ENCODE measurements at regions not wholly inside any gene's neighbourhood (a gene's known extent, or its start where the extent isn't known, plus 50 kb on each side); places are given as distances from the start of the nearest gene placed in this dataset.
A peak's percentile ranks its signal among the peaks of the same experiment; 100 is the strongest.
"Not testable (repeated sequence)": the region's sequence is repeated elsewhere in the genome, so short reads cannot be mapped to it uniquely, and the experiment has no call there.

DNA sequence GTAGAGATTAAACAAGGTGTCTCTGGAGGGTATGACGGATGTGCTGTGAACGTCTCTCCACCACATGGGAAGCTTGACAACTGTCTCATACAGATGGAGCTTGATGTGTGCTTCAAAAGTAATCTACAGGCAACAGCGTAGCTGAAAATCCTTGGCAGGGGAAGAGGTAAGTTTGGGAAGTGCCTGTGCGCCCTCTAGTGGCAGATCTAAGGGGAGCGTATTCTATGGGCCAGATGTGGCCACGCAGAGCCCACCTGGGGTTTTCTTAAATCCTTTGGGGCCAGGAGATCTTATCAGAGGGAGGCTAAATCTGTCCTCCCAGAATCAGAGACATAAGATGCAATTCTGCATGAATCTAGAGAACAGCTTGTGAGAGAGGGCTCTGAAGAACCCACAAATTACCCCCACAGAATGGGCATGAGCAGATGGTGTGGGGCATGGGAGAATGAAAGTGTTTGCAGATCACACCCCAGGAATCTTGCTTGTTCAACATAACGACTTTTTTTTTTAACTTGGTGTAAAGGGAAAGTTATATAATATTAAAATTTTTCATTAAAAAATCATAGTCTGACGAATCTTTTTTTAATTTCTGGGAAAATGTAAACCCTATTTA lies 91.2 kb upstream of the MPP7 start:
- peak; percentile 51 to 88 for DNase-seq

DNA sequence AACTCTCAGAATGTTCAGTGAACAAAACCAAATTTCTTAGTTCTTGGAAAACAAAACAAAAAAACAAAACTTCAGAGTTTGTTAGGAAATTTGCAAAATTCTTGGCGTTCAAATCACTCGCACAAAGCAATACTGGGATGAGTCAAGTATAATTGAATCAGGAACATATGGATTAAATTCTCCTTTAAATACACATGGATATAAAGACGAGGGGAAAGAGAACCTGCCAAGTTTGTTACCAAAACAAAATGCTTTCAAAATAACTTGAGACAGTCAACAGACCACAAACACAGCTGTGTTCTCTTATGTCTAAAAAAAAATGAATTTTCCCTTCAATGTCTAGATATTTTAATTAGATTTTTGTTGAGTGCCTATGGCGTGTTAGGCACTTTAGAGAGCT lies 93.5 kb upstream of the MPP7 start:
- DNase-seq: no peak

DNA sequence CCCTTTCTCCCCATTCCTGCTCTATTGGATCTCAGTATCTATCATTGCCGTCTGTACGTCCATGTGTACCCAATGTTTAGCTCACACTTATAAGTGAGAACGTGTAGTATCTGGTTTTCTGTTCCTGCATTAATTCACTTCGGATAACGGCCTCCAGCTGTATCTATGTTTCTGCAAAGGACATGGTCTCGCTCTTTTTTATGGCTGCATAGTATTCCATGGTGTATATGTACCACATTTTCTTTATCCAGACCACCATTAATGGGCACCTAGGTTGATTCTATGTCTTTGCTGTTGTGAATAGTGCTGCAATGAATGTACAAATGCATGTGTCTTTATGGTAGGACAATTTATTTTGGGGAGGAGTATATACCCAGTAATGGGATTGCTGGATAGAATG lies 94.4 kb upstream of the MPP7 start:
- no peak for DNase-seq

DNA sequence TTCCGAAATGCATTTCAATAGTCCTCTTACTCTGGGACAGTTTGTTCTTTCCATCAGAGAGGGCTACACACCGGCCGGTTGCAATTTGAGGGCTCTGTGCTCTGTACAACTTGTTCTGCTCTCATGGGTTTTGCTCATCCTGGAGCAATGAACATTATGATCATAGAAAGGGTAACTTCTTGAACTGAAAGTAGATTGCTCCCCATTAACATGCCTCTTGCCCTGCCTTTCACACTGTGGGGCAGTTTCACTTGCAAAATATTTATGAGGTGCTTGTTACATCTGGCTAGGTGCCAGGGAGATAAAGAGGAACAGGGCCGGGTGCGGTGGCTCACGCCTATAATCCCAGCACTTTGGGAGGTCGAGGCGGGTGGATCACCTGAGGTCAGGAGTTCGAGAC lies 97.3 kb upstream of the MPP7 start:
- no peak for DNase-seq

DNA sequence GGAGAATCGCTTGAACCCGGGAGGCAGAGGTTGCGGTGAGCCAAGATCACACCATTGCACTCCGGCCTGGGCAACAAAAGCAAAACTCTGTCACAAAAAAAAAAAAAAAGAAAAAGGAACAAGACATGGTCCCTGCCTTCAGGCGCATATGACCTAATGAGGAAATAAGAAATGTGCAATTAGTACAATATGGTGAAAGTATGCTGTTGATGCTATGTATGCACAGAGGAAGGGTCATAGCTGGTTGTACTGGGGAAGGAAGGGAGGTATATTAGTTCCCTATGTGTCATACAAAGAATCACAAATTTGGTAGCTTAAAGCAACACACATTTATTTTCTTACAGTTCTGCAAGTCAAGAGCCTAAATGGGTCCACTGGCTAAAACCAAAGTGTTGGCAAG lies 97.8 kb upstream of the MPP7 start:
- no peak for DNase-seq

DNA sequence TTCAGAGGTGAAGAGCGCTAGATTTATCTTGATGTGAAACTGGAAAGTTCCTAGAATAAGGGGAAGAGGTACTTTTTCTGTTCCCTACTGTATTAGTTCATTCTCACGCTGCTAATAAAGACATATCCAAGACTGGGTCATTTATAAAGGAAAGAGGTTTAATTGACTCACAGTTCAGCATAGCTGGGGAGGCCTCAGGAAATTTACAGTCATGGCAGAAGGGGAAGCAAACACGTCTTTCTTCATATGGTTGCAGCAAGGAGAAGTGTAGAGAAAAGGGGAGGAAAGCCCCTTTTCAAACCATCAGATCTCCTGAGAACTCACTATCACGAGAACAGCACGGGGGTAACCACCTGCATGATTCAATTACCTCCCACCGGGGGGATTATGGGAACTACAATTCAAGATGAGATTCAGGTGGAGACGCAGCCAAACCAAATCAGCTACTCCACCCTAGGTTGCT lies 99.8 kb upstream of the MPP7 start:
- DNase-seq: not testable (repeated sequence)

DNA sequence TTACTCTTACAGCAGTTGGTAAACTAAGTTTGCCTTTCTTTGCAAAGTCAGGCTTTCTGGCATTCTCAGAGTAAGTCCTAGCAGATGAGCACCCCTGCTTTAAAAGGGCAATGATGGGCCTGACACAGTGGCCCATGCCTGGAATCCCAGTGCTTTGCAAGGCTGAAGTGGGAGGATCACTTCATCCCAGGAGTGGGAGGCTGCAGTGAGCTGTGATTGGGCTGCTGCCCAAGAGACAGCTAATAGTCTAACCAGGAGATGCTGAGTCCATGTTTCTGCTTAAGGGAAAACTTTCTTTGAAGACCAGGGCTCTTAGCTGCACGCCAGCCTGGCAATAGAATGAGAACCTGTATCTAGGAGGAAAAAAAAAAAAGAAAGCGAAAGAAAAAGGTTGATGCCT lies 100.2 kb upstream of the MPP7 start:
- no peak for DNase-seq

DNA sequence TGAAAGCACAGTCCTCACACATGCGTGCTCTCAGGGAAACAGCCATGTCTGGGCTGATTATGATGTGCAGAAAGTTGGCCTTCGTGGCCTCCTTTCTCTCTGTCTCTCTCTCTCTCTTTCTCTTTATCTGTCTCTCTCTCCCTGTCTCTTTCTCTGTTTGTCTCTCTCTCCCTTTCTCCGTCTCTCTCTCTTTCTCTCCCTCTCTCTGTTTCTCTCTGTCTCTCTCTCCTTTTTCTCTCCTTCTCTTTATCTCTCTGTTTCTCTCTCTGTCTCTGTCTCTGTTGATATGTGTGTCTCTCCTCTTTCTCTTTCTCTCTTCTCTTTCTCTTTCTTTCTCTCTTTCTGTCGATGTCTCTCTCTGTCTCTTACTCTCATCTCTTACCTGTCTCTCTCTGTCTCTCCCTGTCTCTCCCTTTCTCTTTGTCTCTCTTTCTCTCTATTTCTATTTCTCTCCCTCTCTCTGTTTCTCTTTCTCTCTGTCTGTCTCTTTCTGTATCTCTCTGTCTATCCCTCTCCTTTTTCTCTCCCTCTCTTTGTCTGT lies 105.4 kb upstream of the MPP7 start:
- DNase-seq: no peak

DNA sequence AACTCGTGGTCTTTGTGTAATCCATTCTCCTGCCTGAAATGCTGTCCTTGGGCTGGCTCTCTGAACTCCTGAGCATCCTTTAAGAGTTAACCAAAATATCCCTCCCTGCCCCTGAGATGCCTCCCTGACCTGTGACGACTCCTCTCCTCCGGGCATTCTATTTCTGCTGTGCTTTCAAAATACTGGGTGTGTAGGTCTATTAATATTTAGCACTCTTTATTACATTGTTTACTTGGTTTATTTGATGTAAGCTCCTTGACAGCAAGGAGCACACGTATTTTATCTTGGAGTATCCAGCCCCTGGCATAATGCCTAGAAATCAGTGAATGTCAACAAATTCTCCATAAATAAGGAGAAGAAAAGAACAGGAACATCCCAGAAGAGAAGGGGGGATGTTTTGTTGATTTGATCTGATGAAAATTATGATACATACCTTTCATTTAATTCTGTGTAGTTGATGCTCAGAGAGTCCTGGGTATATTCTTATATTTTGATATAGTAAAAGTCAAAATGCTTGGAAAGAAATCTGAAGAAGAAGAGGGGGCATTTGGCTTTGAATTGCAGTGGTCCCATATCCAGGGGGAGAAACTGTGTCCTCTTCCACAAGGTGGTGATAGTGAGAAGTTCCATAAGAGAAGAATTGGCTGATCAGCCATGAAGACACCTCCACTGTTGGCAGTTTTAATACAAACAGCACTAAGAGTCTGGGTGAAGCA lies 107.7 kb upstream of the MPP7 start:
- DNase-seq: peak in 1 of 2 experiments; percentile 33

DNA sequence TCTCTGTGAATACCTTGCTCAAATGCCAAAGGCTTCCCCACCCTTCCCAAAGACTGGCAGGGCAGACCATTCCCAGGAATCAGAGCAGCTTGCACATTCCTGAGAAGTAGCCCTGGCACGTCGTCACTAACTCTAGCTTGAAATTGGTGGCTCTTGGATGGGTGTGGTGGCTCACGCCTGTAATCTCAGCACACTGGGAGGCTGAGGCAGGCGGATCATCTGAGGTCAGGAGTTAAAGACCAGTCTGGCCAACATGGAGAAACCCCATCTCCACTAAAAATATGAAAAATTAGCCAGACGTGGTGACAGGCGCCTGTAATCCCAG lies 108.2 kb upstream of the MPP7 start:
- no peak for DNase-seq

DNA sequence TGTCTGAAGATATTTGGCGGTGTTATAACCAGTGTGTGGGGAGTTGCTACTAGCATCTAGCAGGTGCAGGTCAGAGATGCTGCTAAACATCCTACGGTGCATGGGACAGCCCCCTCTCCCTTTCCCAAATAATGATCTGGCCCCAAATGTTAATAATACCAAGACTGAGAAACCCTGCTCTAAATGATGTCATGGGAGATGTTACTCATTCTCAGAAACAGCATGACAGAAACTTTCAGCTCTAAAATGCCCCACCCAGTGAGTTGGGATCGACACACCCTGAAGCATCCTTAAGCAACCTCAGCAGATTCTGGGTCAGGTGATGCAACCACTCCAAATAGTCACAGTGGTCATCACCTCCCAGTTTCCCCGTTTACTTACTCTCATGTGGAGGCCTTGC lies 108.8 kb upstream of the MPP7 start:
- DNase-seq: no peak

DNA sequence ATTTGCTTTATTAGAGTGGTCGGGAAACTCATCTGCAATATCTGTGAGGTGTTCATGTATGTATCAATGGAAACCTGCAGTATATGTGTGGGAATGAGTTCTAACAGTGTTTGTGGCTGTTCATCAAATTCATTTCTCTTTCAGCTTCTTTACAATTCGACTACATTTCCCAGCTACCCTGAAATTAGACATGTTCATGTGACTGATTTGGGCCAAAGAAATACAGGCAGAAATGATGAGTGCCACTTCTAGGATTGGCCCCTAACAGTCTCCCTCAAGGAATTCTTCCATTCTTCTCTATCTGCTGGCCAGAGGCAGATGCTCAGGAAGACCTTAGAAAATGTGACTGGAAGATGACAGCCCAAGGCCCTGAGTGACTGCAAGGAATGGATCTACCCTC lies 114.8 kb upstream of the WAC start:
- DNase-seq: no peak

DNA sequence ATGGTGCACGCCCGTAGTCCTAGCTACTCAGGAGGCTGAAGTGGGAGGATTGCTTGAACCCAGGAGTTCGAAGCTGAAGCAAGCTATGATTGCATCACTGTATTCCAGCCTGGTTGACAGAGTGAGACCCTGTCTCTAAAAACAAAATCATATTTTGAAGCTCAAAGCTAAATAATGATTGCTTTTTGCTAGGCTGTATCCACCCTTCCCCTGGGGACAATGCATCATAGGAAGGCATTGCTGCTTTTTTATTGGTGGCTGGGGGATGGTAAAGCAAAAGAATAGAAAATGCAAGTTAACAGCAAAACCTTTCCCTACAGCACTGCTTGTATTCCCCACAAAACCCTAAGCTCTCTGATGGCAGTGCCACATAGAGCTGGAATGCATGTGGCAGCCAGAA lies 107.5 kb upstream of the WAC start:
- no peak for DNase-seq

DNA sequence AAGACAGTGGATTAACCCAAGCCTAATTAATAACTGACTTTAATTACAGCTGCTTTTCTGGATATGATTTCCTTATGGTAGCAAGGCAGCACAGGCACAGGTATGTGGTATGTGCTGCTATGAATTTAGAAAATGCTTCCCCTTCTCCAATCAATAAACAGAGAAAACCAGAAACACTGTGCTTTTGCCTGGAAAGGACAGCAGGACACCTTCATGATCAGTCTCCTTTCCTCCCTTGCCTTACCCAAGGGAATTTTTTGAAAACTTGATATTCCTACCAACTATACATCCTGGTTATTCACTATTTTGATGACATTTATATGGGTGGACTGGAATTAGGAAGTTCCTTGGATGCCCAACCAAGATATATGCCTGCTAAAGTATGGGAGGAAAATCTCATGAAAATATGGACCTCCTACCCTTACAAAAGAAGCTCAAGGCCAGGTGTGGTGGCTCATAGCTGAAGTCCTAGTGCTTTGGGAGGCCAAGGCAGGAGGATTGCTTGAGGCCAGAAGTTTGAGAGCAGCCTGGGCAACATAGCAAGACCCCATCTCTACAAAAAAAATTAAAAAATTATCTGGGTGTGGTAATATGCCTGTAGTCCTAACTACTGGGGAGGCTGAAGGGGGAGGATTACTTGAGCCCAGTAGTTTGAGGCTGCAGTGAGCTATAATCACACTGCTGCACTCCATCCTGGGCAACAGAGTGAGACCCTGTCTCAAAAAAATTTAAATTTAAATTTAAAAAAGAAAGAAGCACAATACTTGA lies 106.3 kb upstream of the WAC start:
- DNase-seq: no peak

DNA sequence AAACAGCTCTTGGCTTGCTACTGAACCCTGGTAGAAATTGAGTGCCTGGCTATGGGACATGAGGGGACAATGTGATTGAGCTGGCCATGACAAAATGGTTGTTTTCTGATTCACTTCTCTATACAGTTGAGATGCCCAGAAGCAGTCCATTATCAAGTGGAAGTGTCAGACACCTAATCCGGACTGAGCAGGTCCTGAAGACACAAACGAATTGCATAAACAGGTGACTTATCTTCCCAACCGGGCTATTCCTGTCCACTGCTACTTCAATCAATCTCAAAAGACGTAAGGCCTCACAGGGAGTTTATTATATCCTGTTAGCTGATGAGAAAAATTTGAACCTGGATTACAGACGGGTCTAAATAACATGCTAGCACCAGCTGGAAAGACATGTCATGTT lies 105.5 kb upstream of the WAC start:
- DNase-seq: no peak

DNA sequence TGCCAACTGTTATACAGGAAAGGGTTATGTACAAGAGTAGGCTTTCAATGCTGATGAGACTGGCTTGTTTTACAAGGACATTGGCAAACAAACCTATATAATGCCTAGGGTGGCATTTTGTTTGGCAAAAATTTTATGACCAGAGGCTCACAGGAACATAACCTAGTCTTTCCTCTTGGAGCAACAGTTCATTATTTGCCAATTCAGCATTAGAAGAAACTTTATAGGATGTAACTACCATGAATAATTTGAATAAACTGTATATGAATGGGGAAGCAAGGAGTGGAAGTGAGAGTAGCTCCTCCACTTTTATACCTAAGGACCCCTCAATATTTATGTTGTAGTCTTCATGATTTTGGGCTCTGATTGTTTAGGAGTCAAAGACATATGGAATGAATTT lies 103.9 kb upstream of the WAC start:
- no peak for DNase-seq

DNA sequence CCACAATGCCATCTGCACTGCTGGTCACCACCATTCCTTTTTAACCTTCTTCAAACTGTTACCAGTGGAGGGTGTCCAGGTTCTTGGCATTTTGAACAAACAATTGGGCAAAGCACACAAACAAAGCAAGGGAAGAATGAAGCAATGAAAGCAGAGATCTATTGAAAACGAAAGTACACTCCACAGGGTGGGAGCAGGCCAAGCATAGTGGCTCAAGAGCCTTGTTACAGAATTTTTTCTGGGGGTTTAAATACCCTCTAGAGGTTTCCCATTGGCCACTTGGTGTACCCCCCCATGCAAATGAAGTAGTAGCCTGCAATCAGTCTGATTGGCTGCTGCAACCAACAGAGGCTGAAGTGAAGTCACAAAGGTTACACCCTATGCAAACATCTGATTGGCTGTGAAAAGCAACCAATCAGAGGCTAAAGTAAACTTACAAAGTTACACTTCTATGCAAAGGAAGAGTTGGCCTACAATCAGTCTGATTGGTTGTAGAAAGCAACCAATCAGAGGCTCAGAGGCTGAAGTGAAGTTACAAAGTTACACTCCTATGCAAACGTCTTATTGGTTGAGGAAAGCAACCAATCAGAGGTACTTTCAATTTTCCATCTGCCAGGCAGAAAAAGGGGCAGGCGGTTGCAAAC lies 103.2 kb upstream of the WAC start:
- no peak for DNase-seq

DNA sequence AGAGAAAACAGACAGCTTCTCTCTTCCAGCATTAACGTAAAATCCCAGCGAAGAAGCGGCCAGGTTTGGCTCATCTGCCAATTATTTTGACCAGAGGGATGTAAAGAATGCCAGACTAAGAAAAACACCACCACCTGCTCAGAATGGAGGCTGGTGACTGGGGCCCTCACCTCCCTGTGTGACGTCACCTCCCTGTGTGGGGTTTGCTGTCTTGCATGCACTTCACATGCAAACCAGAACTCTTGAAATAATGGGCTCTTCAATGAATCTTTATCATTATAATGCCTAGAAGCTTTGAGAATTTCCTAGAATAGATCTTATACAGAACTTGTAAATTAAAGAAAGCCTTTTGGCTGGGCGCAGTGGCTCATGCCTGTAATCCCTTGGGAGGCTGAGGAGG lies 101.8 kb upstream of the WAC start:
- no peak for DNase-seq

DNA sequence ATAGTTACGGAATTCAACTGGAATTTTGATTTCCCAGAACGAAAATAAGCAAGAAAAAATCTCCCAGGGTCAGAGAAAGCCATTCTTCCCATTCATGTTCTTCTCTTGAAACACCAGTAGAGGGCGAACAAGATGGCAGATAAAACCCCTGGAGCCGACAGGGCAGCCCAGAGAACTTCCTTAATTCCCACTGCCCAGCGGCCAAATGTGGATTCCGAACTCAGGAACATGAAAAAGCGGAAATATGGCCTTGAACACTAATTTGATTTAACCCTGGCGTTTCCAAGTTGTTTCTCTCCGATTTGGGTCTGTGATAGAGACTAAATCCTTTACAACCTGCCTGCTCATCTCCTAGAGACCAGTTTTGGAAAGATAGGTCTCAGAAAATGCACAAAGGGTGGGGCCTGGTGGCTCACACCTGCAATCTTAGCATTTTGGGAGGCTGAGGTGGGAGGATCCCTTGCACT lies 100.7 kb upstream of the WAC start:
- peak; percentile 68 to 94 for DNase-seq

DNA sequence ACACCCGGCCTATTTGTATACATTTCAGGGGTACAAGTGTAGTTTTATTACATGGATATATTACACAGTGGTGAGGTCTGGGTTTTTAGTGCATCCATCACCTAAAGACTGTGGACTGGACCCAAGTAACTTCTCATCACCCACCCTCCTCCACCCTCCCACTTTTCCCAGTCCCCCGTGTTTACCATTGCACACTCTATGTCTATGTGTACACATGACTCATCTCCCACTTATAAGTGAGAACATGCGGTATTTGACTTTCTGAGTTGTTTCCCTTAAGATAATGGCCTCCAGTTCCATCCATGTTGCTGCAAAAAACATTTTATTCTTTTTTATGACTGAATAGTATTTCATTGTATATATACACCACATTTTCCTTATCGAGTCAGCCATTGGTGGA lies 98.9 kb upstream of the WAC start:
- DNase-seq: no peak

DNA sequence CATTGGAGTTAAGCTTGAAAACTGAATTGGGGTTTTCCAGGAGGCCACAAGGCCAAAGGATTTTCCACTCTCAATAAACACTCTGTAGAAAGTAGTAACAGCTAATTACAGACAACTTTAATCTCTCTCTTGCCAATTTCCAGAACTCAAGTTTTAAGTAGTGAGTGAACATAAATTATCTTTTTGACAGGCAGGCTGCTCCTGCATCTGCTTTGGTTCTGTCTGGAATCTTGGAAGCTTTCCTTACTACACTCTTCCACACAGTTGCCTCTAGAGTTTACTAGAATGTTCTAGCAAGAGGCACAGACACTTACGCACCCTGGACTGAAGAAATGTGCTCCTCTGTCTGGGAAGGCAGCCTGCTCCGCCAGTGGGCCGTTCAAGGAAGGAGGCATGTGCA lies 90.5 kb upstream of the WAC start:
- no peak for DNase-seq

DNA sequence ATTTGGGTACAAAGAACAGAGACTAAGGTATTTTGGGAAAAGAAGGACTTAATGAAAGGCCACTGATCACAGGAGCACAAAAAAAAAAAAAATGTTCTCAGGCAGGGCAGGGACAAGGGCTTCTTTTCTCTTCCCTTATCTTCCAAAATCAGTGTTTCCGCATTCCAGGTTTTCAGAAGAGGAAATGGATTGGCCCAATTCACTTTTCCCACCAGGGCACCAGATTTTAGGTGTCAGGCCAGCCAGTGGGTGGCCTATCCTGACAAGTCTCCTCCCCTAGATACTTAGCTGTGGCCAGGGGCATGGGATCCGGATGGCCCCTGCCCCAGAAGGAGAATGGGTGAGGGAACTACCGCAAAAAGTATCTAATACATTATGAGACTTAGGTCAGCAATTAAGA lies 88.9 kb upstream of the WAC start:
- DNase-seq: no peak

DNA sequence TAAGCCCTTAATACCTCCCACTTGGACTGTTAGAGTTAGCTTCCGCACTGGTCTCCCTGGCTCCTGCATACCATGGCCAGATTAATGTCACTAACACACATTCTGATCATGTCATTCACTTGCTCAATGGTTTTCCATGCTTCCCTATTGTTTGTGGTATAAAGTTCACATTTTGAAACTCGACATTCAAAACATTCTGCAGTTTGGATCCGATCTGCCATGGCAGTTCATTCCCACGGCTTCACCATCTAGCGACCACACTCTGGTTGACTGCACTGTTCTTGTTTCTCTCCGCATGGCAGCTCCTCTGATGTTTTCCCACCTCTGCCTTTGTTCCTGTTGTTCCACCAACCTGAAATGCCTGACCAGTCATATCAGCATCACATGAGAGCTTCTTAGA lies 87.4 kb upstream of the WAC start:
- DNase-seq: no peak

DNA sequence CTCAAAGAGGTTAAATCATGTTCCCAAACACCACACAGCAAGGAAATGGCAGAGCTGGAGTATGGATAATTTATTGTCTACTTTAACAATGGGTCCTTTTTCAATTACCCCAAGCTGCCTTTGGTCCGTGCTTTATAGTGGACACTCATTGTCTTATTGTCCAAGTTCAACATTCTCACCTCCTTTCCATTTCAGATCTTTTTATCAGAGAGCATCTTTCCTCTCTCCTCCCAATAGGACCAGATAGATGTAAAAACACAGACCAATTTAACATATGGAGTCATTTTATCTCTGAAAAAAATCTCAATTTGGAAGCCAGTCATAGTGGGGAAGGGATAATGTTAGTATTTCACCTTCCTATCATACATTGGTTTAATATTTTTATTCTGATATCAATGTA lies 83.5 kb upstream of the WAC start:
- DNase-seq: no peak

All from SW 1271 (cell line).